ENCODE measurements at regions not wholly inside any gene's neighbourhood (a gene's known extent, or its start where the extent isn't known, plus 50 kb on each side); places are given as distances from the start of the nearest gene placed in this dataset.
"Not testable (repeated sequence)": the region's sequence is repeated elsewhere in the genome, so short reads cannot be mapped to it uniquely, and the experiment has no call there.

GRCh38 chr2:167572883-167573619, 674.3 kb downstream of the STK39 start:
- DNase-seq = no peak

DNA sequence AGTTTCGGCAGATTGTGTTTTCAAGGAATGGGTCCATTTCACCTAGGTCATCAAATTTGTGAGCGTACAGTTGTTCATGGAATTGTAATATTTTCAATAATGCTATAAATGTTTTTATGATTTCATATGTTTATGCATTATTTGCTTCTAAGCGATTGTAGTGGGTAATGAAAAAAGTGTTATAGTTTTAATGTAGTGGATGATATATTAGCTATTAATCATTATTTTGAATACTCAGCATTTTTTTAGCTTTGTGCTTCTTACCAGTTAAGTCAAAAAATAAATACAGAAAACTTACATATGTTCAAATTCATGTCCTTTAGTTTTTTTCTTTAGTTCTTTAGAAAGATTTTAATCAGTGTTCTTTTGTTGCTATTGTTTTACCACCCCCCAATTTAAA, 677.0 kb downstream of the STK39 start:
- DNase-seq = no peak

GRCh38 chr2:167563885-167564619, 675.8 kb downstream of the XIRP2 start:
- not testable (repeated sequence) for DNase-seq

- DNase-seq = not testable (repeated sequence)
These were observed 670.2 kb downstream of the XIRP2 start for GRCh38 chr2:167558272-167558991.

DNA sequence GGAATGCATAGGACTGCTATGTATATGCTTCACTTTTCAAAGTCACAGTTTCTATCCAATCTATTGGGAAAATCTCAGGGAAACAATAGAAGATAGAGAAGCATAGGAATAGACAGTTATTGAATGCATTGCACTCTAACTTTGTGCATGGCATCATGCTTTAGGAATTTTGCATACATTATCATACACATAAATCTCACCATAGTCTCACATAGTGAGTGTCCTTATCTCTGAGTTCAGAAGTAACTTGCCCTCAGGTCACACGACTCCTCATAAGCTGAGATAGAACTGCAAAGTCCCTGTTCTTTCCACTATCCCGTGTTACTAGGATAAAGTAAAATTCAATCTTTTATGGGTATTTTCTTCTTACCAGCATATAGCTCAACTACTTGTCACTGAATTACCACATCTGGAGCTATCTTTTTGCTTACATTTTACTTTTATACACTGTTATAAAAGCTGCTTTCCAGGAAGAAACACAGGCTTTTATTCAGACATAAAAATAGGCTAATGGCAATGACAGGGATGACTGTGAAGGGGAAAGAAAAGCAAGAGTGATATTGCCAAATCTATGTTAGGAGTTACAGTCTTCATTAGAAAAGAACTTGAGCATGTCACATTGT, 666.9 kb downstream of the XIRP2 start:
- no peak for DNase-seq

- no peak for DNase-seq
These were observed 665.4 kb downstream of the XIRP2 start for GRCh38 chr2:167553635-167554034.

DNA sequence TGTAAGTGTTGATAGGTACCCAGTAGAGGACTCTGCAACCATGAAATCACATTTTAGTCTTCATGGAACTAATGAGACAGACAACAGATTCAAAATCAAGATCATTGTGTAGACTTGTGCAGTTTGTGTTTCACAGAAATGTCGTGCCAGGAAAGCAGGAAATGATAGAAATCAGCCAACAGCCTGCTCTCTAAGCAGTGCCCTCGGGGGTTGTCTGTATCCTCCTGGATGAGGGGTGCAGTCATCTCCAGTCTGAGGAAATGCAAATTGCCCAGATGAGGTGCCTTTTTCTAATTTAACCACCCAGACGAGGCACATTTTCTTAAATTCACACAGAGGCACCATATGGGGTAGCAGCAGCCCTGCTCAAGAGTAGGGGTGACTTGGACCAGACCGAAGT, 663.1 kb downstream of the XIRP2 start:
- DNase-seq = no peak

DNA sequence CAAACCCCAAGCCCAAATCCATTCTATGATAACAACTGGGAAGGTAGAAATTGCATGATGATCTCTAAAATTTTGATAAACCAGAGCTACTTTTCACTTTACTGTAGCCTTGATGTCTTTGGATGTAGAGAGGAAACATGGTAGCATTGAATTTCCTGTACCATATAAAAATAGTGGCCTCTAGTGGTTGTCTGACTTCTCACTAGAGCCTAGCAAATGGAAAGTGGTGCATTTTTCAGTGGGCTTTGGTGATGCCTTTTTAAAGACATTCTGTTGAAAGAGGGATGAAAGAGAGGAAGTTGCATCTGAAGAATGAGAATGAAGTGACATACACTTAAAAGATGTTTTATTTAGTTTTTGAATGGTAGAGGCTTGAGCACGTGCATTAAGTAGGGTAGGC, 662.2 kb downstream of the XIRP2 start:
- DNase-seq = no peak

- no peak for DNase-seq
These were observed 660.1 kb downstream of the XIRP2 start for GRCh38 chr2:167548396-167548795.

DNA sequence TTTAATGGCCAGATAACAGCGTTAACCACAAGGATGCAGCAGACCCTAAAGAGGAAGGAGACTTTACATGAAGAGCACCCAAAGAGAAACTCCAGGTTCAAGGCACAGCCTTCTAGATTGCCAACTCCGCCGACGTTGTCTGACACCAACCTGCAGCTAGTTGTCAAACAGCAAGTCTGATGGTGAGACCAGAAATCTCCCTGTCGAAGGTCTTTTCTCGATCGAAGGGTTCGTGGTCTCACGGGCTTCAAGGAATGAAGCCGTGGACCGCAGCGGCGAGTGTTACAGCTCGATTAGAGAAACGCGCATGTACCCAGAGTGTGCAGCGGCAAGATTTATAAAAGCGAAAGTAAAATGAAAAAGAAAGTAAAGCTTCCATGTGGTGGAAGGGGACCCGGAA, 656.3 kb downstream of the XIRP2 start:
- DNase-seq = no peak

- no peak for DNase-seq
These were observed 655.4 kb downstream of the XIRP2 start for GRCh38 chr2:167543721-167544120.

DNA sequence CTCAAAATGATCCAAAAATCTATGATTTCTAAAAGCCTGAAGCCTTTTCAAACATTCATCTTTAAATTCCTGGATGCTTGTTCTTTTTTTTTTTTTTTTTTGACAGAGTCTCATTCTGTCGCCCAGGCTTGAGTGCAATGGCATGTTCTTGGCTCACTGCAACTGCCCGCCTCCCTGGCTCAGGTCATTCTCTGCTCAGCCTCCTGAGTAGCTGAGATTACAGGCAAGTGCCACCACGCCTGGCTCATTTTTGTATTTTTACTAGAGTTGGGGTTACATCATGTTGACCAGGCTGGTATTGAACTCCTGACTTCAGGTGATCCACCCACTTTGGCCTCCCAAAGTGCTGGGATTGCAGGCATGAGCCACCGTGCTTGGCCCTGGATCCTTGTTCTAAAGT, 649.5 kb downstream of the XIRP2 start:
- DNase-seq = no peak

DNA sequence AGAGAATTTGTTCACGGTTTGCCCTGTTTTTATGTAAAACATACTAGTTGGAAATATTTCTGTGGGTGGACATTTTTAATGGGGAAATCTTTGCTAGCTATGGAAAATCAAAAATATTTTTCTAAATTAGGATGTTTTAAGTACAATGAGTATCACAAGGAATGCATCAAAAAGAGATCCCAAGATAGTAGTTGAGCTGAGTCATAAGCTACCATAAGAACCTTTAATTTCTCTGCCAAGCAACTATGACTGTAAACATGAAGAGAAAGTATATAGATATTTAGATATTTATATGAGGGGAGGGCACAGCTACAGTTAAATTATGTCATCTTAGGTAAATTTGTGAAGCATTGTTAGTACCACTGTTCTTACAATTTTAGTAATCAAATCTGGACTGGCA, 646.2 kb downstream of the XIRP2 start:
- DNase-seq = no peak

- DNase-seq = no peak
These were observed 636.5 kb downstream of the XIRP2 start for GRCh38 chr2:167524786-167525185.

DNA sequence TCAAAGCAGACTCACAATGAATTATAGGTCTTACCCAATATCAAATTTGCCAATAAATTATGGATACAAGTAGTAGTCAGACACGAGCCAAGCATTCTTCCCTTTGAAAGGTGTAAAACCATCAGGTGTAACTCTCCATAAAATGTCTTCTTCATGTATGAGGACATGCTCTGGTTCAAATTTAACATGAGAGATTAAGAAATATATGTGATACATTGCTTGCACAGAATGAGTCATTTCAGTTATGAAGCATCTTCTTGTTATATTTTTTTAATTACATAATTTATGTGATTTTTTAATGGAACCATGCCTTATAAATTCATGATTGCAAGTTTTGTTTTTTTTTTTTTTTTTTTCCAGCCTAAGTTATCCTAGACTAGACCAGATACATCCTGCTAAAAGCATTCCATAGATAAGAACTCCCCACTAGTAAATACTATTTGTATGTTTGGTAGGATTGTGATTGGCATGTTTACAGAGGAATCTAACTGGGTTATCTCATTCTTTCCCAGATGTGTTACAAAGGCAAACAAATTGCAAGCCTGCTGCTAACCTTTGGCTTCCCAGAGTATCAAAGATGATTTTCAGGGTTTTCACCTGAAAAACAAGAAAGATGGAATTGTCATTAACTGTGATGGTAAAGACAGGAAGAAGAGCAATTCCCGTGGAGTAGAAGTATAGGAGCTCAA, 621.9 kb downstream of the XIRP2 start:
- DNase-seq = no peak

GRCh38 chr2:167509586-167509985, 621.3 kb downstream of the XIRP2 start:
- no peak for DNase-seq

- DNase-seq = no peak
These were observed 620.4 kb downstream of the XIRP2 start for GRCh38 chr2:167508709-167509108.

DNA sequence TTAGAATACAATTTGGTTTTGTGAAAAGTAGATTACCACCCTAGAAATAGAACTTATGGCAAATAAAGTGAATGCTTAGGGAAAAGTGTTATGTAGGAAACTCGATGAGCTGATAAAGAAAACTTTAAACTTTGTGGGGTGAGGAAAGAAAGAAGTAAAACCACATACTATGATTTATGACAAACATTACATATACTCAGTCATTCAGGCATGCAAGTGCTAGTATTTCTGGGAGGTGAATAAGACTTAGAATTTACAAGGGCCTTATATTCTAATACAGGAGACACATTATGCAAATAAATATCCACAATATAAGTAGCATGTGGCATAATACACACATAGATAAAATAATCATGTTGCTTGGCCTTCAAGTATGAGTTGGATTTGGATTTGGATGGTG, 618.1 kb downstream of the XIRP2 start:
- no peak for DNase-seq

DNA sequence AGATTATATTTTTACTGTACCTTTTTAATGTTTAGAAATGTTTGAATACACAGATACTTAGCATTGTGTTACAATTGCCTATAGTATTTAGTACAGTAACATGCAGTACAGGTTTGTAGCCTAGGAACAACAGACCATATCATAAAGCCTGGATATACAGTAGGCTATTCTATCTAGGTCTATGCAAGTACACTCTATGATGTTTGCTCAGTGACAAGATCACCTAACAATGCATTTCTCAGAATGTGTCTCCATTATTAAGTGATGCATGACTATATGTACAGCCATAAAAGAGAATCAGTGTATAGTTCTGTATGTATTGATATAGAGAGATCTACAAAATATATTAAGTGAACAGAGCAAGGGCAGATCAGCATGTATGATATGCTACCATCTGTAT, 616.4 kb downstream of the XIRP2 start:
- no peak for DNase-seq

DNA sequence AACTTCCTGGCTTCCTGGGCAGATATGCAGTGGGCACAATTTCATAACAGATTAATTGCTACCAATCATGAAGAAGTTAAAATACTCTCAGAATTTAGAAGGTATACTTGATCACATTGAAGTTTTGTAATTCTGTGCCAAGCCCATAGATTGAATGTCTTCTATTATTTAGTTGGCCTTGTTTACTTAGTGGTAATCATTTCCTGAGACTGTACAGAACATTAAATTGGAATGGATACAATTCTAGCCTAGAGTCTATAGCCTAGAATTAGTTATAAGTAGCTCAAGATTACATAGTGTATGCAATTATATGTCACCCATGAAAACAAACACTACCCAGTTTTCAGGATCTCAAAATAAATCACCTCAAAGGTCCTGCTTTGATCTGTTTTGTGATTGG, 615.8 kb downstream of the XIRP2 start:
- no peak for DNase-seq

DNA sequence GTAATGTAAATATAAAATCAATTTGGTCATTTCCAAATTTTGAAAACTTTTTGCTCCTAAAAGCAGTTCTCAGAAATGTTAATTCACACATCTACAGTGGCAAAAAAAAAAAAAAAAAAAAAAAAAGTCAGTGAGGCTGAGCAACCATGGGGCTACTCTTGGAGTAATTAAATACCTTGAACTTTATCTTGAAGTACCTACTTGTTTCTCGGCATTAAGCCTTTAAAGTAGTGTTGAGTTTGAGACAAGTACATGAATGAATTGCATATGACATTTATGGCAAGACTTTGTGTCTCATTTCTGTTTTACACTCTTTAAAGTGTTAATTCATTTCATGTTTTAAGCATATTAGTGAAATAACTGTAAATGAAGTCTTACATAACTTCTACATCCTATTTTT, 613.3 kb downstream of the XIRP2 start:
- DNase-seq = no peak

DNA sequence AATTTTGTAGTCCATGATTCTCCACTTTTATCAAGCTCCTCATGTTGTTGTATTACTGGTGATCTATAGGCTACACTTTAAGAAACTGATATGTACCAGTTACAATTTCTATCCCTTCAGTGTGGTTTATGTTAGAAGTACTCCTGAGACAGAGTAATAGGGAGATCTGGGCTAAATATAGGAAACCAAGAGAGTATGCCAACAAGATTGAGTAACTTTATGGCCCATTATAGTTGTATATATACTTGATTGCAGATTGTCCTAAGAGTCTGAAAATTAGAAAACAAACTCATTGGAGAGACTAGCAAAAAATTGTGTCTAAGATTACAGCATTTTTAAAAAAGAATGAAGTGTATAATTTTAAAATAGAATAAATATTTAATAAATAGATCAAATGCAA, 605.6 kb downstream of the XIRP2 start:
- no peak for DNase-seq

- no peak for DNase-seq
These were observed 604.2 kb downstream of the XIRP2 start for GRCh38 chr2:167492486-167492885.
